Muscle of leg (tissue), 3 donors: ENCODE measurements at regions not wholly inside any gene's neighbourhood (a gene's known extent, or its start where the extent isn't known, plus 50 kb on each side); places are given as distances from the start of the nearest gene placed in this dataset.
"Not testable (repeated sequence)": the region's sequence is repeated elsewhere in the genome, so short reads cannot be mapped to it uniquely, and the experiment has no call there.

ENCODE experiments used
- DNase-seq: peaks from one replicate; pipeline ENCODE4 v3.0.0; 2013
- H3K27ac ChIP-seq: one replicate; pipeline ENCODE4 v1.5.1; 2013; ENCODE audit warnings: mild to moderate bottlenecking, low read length, control low read depth
- H3K27me3 ChIP-seq: one replicate; pipeline ENCODE4 v1.6.1; 2013; ENCODE audit warnings: low read length; ENCODE audit not compliant: control insufficient read depth, insufficient read depth
- H3K36me3 ChIP-seq: one replicate; pipeline ENCODE4 v1.6.1; 2013; ENCODE audit warnings: low read length; ENCODE audit not compliant: control insufficient read depth, insufficient read depth
- H3K4me1 ChIP-seq: one replicate; pipeline ENCODE4 v1.6.1; 2013; ENCODE audit warnings: low read length; ENCODE audit not compliant: control insufficient read depth, insufficient read depth
- H3K4me3 ChIP-seq: one replicate; pipeline ENCODE4 v1.5.1; 2013; ENCODE audit warnings: low read length, control low read depth
- H3K9me3 ChIP-seq: replicated peaks from 2 replicates; pipeline ENCODE4 v1.6.1; 2013; ENCODE audit warnings: low read depth, low read length; ENCODE audit not compliant: control insufficient read depth
- WGBS: methylation state at CpG from one replicate; pipeline ENCODE4 v1.1.5; 2013; ENCODE audit warnings: missing lambda C conversion rate; ENCODE audit not compliant: insufficient coverage; 5-methylcytosine and 5-hydroxymethylcytosine counted together

DNA sequence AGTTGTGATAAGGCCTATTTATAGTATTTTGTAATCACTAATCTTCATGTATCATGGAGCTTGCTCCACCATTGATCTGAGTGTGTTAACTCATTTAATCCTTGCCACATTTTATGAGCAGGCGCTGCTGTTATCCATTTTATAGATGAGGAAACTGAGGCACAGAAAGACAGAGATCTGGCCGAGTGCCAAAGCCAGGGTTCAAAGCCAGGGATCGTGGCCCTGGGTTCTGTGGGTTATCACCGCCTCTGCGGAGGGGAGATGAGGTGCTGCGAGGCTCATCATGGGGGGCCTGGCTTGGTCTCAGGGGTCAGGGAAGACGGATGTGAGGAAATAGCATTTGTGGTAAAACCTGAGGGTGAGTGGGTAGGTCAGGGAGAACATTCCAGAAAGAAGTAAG lies 193.9 kb downstream of the KLRB1 start:
- H3K36me3 ChIP-seq, H3K27me3 ChIP-seq, H3K9me3 ChIP-seq, H3K4me3 ChIP-seq, H3K4me1 ChIP-seq, H3K27ac ChIP-seq, DNase-seq: not testable (repeated sequence)
- WGBS: 76% methylated on average over 6 of the region's 7 CpGs

GRCh38 chr12:9412459-9412858 lies 195.3 kb downstream of the KLRB1 start:
- not testable (repeated sequence) for DNase-seq, H3K36me3 ChIP-seq
- 87% methylated on average over 3 of the region's 3 CpGs for whole genome bisulfite sequencing

GRCh38 chr12:9411616-9412268 lies 196.0 kb downstream of the KLRB1 start:
- not testable (repeated sequence) for H3K27ac ChIP-seq, H3K36me3 ChIP-seq, H3K9me3 ChIP-seq, DNase-seq, H3K4me1 ChIP-seq, H3K4me3 ChIP-seq, H3K27me3 ChIP-seq
- WGBS: 65% methylated on average over 3 of the region's 7 CpGs

More at GRCh38 chr12:9412459-9412858, 195.3 kb downstream of the KLRB1 start:
- H3K4me1 ChIP-seq, H3K9me3 ChIP-seq, H3K27ac ChIP-seq, H3K4me3 ChIP-seq, H3K27me3 ChIP-seq: not testable (repeated sequence)

DNA sequence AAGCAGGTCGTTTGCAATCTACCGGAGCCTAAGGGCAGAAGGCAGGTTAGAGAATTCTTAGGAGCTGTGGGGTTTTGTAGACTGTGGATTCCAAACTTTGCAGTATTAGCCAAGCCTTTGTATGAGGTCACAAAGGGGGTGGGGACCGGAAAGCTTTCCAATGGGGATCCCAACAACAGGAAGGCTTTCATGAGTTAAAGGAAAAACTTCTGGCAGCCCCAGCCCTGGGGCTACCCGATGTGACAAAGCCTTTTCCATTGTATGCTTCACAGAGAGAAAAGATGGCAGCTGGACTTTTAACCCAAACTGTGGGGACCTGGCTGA lies 199.2 kb upstream of the PZP start:
- not testable (repeated sequence) for H3K9me3 ChIP-seq, H3K4me1 ChIP-seq, H3K36me3 ChIP-seq, H3K4me3 ChIP-seq, H3K27me3 ChIP-seq
- 49% methylated on average over 4 of the region's 4 CpGs for WGBS
- peak; percentile 33 for DNase-seq
- peak overlapping the region; percentile 51 for H3K27ac ChIP-seq

- H3K36me3 ChIP-seq: no peaks in the 10 kb centered on the region
- H3K4me3 ChIP-seq: no peak overlapping the region
- H3K9me3 ChIP-seq: no peaks in the 10 kb centered on the region
- DNase-seq: no peak
- peaks cover 2% of the 10 kb centered on the region for H3K27me3 ChIP-seq
- peak overlapping the region; percentile 51 for H3K27ac ChIP-seq
- no peaks in the 10 kb centered on the region for H3K4me1 ChIP-seq
- WGBS: 69% methylated on average over 17 of the region's 46 CpGs
These were observed 198.6 kb upstream of the PZP start for GRCh38 chr12:9406564-9407424.

DNA sequence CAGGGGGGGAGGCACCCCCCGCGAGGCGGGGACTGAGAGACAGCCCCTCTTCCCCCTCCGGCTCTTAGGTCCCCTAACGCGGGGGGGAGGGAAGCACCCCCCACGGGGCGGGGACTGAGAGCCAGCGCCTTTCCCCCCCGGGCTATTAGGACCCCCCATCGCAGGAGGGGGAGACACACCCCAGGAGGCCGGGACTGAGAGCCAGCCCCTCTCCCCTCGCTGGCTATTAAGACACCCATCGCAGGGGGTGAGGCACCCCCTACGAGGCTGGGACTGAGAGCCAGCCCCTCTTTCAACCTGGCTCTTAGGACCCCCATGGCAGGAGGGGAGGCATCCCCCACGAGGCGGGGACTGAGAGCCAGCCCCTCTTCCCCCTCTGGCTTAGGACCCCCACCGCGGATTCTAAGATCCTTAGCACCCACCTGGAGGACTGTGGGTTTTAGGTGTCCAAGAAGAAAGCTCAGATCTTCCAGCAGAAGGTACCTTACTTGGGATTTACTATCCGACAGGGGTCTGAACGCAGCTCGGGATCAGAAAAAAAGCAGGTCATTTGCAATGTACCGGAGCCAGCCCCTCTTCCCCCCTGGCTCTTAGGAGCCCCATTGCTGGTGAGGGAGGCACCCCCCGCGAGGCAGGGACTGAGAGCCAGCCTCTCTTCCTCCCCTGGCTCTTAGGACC lies 197.8 kb upstream of the PZP start:
- Histone ChIP-seq H3K4me1 (no peaks in the 10 kb centered on the region), H3K36me3 (no peaks in the 10 kb centered on the region), H3K27me3 (peaks cover 2% of the 10 kb centered on the region), H3K9me3 (no peaks in the 10 kb centered on the region), H3K4me3 (no peak overlapping the region), H3K27ac (no peak overlapping the region)
- WGBS: 75% methylated on average over 7 of the region's 25 CpGs
- DNase-seq: no peak

DNA sequence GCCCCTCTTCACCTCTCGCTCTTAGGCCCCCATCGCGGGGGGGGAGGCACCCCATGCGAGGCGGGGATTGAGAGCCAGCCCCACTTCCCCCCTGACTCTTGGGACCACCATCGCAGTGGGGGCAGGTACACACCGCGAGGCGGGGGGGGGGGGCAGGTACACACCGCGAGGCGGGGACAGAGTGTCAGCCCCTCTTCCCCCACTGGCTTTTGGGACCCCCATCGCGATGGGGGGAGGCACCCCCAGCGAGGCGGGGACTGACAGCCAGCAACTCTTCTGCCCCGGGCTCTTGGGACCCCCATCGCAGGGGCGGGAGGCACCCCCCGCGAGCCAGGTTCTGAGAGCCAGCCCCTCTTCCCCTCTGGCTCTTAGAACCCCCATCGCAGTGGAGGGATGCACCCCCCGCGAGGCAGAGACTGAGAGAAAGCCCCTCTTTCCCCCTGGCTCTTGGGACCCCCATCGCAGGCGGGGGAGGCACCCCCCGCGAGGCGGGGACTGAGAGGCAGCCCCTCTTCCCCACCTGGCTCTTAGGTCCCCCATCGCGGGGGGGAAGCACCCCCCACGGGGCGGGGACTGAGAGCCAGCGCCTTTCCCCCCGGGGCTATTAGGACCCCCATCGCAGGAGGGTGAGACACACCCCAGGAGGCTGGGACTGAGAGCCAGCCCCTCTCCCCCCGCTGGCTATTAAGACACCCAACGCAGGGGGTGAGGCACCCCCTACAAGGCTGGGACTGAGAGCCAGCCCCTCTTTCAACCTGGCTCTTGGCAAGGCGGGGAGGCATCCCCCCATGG lies 196.5 kb upstream of the PZP start:
- Histone ChIP-seq H3K27ac (no peak overlapping the region), H3K9me3 (no peaks in the 10 kb centered on the region), H3K4me3 (no peak overlapping the region), H3K27me3 (peaks cover 2% of the 10 kb centered on the region), H3K36me3 (no peaks in the 10 kb centered on the region), H3K4me1 (no peaks in the 10 kb centered on the region)
- WGBS: 91% methylated on average over 9 of the region's 39 CpGs
- no peak for DNase-seq

DNA sequence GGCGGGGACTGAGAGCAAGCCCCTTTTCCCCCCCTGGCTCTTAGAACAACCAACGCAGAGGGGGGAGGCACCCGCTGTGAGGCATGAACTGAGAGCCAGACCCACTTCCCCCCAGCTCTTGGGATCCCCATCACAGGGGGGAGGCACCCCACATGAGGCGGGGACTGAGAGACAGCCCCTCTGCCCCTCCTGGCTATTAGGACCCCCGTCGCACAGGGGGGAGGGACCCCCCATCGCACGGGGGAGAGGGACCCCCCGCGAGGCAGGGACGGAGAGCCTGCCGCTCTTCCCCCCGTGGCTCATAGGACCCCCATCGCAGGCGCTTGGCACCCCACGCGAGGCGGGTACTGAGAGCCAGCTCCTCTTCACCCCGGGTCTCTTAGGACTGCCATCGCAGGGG lies 195.8 kb upstream of the PZP start:
- no peaks in the 10 kb centered on the region for H3K4me1 ChIP-seq
- H3K9me3 ChIP-seq: no peaks in the 10 kb centered on the region
- H3K27ac ChIP-seq: no peak overlapping the region
- H3K27me3 ChIP-seq: peaks cover 2% of the 10 kb centered on the region
- H3K4me3 ChIP-seq: no peak overlapping the region
- WGBS: 90% methylated on average over 9 of the region's 20 CpGs
- H3K36me3 ChIP-seq: no peaks in the 10 kb centered on the region
- no peak for DNase-seq

- not testable (repeated sequence) for H3K27ac ChIP-seq, DNase-seq, H3K27me3 ChIP-seq, H3K4me1 ChIP-seq, H3K9me3 ChIP-seq, H3K36me3 ChIP-seq
- WGBS: no CpG with 5 or more reads among the region's 29 CpGs
- H3K4me3 ChIP-seq: peak overlapping the region; percentile 8
These were observed 194.3 kb upstream of the PZP start for GRCh38 chr12:9402432-9403040.
